ENCODE measurements at regions not wholly inside any gene's neighbourhood (a gene's known extent, or its start where the extent isn't known, plus 50 kb on each side); places are given as distances from the start of the nearest gene placed in this dataset.

DNA sequence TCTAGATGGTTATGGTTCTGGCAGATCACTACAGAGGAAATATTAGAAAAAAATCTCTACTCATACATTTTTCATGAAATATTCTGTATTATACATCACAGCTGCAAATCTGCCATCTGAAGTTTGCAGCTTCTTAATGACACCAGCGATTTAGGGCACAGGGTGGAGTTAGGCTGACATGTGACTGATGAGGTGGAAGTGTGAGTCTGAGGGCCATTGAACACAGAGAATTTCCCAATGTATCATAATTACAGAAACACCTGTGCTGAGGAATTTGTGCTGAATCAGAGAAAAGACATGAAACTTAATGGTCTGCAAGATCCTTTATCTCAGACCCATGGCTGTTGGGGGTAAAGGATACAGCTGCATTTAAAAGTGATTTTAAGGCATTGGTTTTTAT, 2025.6 kb upstream of the AGA start:
- DNase-seq (ENCODE audit: extremely low read depth, insufficient read length), result no peak
- H3K27me3 ChIP-seq (replicated peaks; ENCODE audit: control insufficient read depth, insufficient read depth, low read length), result no peaks in the 10 kb centered on the region
- no peak overlapping the region for H3K4me3 ChIP-seq (replicated peaks; ENCODE audit: low read depth, low read length)
- TF ChIP-seq, protein P1, sequence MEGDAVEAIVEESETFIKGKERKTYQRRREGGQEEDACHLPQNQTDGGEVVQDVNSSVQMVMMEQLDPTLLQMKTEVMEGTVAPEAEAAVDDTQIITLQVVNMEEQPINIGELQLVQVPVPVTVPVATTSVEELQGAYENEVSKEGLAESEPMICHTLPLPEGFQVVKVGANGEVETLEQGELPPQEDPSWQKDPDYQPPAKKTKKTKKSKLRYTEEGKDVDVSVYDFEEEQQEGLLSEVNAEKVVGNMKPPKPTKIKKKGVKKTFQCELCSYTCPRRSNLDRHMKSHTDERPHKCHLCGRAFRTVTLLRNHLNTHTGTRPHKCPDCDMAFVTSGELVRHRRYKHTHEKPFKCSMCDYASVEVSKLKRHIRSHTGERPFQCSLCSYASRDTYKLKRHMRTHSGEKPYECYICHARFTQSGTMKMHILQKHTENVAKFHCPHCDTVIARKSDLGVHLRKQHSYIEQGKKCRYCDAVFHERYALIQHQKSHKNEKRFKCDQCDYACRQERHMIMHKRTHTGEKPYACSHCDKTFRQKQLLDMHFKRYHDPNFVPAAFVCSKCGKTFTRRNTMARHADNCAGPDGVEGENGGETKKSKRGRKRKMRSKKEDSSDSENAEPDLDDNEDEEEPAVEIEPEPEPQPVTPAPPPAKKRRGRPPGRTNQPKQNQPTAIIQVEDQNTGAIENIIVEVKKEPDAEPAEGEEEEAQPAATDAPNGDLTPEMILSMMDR (IDR thresholded peaks at IDR 0.05; ENCODE audit: insufficient read depth, low read length, poor library complexity, severe bottlenecking), result no peak
- no peaks in the 10 kb centered on the region for H3K36me3 ChIP-seq (ENCODE audit: control insufficient read depth, insufficient read depth, low read length)

DNA sequence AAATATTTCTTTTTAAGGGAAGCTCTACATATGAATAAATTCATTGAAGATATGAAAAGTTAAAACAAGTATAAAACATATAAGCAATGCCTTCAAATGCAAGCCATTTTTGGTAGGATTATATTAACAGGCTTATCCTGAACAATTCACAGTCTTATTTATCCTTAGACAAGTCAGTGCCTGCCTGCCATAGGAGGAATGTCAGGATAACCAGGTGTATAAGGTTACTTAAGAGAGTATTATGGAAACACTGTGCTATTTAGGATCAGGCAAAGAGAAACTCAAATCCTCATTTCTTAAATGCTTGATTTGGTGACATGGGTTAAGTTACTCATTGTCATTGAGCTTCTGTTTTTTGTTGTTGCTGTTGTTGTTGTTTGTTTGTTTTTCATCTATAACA, 2029.9 kb upstream of the AGA start:
- H3K27me3 ChIP-seq (replicated peaks; ENCODE audit: control insufficient read depth, insufficient read depth, low read length), result no peaks in the 10 kb centered on the region
- H3K36me3 ChIP-seq (ENCODE audit: control insufficient read depth, insufficient read depth, low read length), result no peaks in the 10 kb centered on the region
- H3K4me3 ChIP-seq (replicated peaks; ENCODE audit: low read depth, low read length), result no peak overlapping the region
- no peak for DNase-seq (ENCODE audit: extremely low read depth, insufficient read length)
- TF ChIP-seq, protein P1 (IDR thresholded peaks at IDR 0.05; ENCODE audit: insufficient read depth, low read length, poor library complexity, severe bottlenecking), result no peak

DNA sequence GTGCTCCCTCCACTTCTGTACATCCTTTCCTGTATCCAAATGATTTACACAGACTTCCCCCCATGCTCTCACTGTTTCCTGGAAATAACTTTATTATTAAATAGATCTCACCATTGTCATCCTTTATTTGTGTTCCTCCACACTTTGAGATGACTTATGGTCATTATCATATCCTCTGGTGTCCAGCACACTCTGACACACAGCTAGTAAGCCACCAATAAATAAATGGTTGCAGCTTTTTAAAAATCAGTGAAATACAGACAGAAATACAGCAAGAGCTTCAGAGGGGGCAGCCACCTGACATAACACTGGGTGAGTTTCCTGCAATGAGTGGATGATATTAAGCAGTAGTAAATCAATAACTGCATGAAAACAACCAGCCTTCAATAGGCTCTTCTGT, 2036.4 kb upstream of the AGA start:
- no peak for DNase-seq (ENCODE audit: extremely low read depth, insufficient read length)
- H3K4me3 ChIP-seq (replicated peaks; ENCODE audit: low read depth, low read length), result no peak overlapping the region
- no peaks in the 10 kb centered on the region for H3K27me3 ChIP-seq (replicated peaks; ENCODE audit: control insufficient read depth, insufficient read depth, low read length)
- TF ChIP-seq, protein P1 (IDR thresholded peaks at IDR 0.05; ENCODE audit: insufficient read depth, low read length, poor library complexity, severe bottlenecking), result no peak
- H3K36me3 ChIP-seq (ENCODE audit: control insufficient read depth, insufficient read depth, low read length), result no peaks in the 10 kb centered on the region

DNA sequence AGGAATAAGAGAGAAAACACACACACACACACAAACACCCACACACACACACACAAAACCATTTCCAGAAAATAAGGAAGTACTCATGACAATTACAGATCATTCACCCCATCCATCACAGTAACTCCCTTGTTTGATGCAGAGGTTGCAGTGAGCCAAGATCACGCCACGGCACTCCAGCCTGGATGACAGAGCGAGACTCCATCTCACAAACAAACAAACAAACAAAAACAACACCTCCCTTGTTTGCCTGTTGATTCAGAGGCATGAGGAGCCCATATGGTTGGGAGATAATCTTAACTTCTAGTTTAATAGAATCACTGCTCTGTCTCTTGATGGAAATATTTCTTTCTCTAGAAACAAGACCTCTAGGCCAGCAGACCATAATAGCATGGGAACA, 2043.5 kb upstream of the AGA start:
- Histone ChIP-seq H3K4me3 (replicated peaks; ENCODE audit: low read depth, low read length) (no peak overlapping the region), H3K36me3 (ENCODE audit: control insufficient read depth, insufficient read depth, low read length) (no peaks in the 10 kb centered on the region), H3K27me3 (replicated peaks; ENCODE audit: control insufficient read depth, insufficient read depth, low read length) (no peaks in the 10 kb centered on the region)
- TF ChIP-seq, protein P1 (IDR thresholded peaks at IDR 0.05; ENCODE audit: insufficient read depth, low read length, poor library complexity, severe bottlenecking), result no peak
- no peak for DNase-seq (ENCODE audit: extremely low read depth, insufficient read length)

DNA sequence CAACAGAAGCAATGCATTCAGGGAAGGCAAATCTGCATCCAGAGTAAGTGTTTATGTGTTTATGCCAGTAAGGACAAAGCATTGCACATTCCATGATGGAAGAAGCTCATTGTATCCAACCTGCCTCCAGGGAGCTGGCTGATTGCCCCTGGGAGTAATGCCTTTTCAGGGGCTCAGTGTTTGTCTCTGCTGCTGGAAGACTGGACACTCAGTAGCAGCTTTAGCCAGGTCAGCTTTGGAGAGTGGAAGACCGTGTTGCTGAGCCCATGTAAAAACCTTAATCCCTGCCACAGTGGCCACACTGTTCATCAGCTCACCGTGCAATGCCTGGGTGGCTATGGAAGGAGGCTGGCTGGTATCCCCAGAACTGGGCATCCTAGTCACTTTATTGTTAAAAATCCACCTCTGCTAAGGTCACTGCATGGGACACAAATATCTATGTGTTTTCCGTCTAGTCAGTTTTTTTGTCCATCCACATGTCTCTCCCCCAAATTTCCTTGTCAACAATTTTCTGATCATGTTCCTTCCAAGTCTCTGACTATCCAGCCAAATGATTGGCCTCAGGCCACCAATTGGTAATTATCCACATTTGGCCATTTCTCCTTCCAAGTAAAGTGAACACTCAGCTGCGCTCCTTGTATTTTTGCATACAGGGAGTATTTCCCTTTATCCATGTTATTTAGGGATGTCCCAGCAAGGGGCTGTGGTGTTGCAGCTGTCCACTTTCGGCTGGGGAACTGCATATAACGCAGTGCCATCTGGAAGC, 2044.5 kb upstream of the AGA start:
- H3K27me3 ChIP-seq (replicated peaks; ENCODE audit: control insufficient read depth, insufficient read depth, low read length), result no peaks in the 10 kb centered on the region
- H3K4me3 ChIP-seq (replicated peaks; ENCODE audit: low read depth, low read length), result no peak overlapping the region
- TF ChIP-seq, protein P1 (IDR thresholded peaks at IDR 0.05; ENCODE audit: insufficient read depth, low read length, poor library complexity, severe bottlenecking), result no peak
- DNase-seq (ENCODE audit: extremely low read depth, insufficient read length), result no peak
- no peaks in the 10 kb centered on the region for H3K36me3 ChIP-seq (ENCODE audit: control insufficient read depth, insufficient read depth, low read length)
